HG02571 (cell line): ENCODE measurements at regions not wholly inside any gene's neighbourhood (a gene's known extent, or its start where the extent isn't known, plus 50 kb on each side); places are given as distances from the start of the nearest gene placed in this dataset.

Experiments used
- ATAC-seq: cut with Tn5 transposase; IDR thresholded peaks from one replicate; pipeline ENCODE4 v1.9.1; 2021; ENCODE audit warnings: mild to moderate bottlenecking, moderate library complexity; ENCODE audit not compliant: unreplicated experiment

DNA sequence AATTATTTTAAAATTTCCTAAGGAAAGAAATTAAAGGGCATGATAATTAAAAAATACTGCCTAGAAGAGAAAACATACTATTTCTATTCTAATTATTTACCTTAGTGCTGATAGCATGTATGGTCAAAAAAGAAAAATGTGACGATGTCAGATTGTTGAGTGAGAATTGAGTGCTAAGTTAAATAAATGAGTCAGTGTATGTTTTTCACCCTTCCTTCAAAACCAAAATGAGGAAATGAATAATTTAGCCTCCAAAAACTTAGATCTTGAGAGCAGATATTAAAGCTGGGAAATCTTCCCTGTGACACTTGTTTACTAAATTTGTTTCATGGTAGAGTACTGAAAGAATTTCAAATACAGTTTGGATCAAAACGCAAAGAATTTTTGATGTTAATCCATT is 58.6 kb upstream of the NYAP2 start:
- no peak for ATAC-seq

GRCh38 chr2:225337183-225337582 is 62.3 kb upstream of the NYAP2 start:
- ATAC-seq, result no peak

GRCh38 chr2:225334514-225334913 is 65.0 kb upstream of the NYAP2 start:
- no peak for ATAC-seq

DNA sequence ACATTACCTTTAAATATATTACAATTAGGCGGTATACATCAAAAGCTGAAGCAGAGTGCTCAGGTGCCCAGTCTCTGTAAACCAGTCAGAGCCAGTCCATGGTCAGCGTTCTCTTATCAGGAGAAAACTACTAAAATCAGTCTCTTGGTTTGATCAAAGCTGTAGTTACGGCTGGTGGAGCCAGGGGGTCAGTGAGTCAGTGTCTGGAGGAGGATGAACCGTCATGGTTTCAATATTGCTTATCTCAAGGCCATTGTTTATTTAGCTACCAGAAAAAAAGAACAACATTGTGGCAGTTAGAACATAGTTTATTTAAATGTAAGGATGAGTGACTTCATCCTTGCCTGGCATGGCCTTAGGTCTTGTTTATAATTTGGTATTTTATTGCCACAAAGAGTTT is 71.3 kb upstream of the NYAP2 start:
- no peak for ATAC-seq

- no peak for ATAC-seq
Observed at GRCh38 chr2:225326969-225327368, 72.5 kb upstream of the NYAP2 start.

GRCh38 chr2:225319872-225320271 is 79.6 kb upstream of the NYAP2 start:
- ATAC-seq, result no peak

DNA sequence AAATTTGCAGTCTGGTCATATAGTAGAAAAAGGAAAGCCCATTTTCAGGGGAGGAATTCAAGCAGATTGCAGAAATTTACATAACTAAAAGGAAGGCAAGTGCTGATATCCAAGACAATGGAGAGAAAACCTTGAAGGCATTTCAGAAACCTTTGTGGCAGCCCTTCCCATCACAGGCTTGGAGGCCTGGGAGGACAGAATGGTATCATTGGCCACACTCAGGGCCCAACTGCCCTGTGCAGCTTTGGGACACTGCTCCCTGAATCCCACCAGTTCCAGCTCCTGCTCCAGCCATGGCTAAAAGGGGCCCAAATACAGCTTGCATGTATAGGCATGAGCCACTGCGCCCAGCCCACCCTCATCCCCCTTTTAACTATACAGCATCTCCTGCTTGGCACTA is 81.1 kb upstream of the NYAP2 start:
- no peak for ATAC-seq

DNA sequence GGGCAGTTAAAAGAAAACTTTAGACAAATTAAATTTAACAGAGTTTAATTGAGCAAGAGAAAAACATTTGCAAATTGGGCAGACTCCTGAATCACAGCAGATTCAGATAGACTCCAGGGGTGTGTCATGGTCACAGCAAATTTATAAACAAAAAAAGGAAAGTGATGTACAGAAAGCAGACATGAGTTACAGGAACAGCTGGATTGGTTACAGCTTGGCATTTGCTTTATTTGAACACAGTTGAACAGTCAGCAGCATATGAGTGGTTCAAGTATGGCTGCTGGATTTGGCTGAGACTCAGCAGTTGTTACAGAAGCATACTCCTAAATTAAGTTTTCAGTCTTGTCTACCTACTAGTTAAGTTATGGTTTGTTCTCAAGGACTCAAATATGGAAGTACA is 82.3 kb upstream of the NYAP2 start:
- no peak for ATAC-seq

GRCh38 chr2:225310745-225311144 is 88.8 kb upstream of the NYAP2 start:
- ATAC-seq, result no peak

DNA sequence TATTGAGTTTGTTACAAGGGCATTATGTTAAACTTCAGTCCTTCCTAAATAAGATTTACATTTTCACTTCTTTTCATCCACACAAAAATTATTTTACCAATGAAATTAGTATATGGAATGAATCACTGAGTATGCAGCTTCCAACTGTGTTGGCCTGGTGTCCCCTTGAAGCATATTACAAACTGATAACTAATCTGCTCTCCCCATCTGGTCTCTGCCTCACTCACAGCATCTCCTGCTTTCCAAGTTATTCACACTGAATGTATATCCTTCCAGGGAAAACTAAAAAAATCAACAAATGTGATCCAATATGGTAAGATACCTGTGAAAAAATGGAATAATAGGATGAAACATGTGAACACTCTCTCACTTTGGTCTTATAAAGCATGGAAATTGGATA is 90.0 kb upstream of the NYAP2 start:
- no peak for ATAC-seq

DNA sequence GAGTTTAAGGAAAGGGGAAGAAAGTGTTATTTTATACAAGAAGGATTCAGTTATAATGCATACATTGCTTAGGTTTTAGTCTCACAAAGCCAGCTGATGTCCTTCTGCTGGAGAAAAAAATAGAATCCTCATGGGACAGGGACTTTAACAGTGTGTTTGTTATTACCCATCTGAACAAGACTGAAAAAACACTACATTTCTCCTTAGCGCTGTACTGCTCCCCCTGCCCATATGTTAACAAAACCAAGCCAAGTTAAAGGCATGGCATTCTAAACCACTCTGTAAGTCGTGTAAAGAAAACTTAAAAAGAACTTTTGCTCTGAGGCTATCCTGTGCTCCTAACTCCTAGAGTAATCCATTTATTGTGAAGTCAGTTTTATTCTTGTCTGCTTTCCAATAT is 102.6 kb upstream of the NYAP2 start:
- ATAC-seq, result no peak

DNA sequence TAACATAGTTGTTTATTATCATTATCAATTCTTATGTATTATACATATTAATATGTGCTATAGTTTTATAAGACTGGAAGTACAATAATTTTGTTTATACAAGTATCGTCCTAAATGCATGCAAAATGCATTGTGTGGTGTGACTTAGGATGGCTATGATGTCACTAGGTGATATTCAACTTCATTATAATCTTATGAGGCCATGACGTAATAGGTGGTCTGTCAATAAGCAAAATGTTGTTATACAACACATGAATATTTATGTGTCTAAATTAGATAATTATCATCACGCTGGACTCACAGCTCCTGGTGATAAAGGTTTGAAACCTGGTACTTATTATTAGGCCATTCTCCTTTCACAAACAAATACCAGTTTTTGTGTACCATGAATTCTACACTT is 104.4 kb upstream of the NYAP2 start:
- ATAC-seq, result no peak

DNA sequence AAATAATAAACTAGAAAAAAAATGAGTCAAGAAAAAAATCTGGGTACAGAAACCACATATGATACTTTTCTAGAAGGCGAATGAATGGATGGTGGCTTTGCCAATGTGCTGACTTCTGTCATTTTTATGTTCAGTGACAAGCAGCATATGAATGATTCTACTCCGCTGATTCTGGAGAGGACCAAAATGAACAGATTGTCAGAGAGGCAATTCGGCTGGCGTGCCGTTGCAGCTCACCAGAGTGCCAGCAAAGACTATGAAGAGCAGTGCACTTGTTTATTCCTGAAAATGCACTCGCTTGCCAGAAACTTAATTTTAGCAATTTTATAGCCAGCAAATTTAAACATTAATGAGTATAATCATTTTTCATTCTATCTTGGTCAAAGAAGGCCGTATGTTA is 105.9 kb upstream of the NYAP2 start:
- ATAC-seq, result no peak

- ATAC-seq, result no peak
Observed at GRCh38 chr2:225290757-225291400, 108.6 kb upstream of the NYAP2 start.

DNA sequence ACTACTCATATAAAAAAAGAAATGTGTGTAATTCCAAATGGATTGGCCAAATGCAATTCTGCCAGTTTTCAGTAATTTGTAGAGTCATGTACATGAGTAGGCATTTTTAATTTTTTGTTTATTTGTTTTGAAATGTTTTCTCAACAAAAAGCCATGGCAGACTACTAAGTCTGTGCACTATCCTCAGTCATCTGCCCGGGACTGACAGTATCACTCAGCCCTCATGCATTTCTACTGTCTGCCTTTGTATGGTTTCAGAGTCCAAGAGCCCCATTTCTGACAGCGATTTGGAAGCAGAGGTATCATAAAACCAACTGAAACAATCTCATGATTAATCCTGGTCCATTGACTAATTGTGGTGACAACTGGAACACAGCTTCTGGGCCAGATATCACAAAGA is 109.9 kb upstream of the NYAP2 start:
- ATAC-seq, result no peak

- ATAC-seq, result no peak
Observed at GRCh38 chr2:225288986-225289385, 110.5 kb upstream of the NYAP2 start.

- peak; percentile 78 for ATAC-seq
Observed at GRCh38 chr2:225282858-225283710, 116.4 kb upstream of the NYAP2 start.

DNA sequence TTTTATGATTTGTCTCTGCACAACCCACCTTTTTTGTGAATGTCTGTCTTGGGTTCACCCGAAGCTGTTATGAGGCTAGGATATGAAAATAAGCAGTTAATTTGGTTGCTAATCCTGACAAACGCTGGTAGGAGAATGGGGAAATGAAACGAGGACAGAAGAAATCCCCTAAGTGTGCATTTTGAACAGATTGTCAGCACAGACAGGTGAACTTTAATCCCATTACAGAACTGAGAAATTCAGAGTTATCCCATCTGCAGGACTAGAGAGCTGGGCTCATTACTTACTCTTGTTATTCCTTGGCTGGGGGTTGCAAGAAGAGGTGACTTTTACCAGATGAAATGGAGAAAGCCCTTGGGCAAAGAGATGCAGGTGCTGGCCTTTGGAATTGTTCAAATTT is 123.3 kb upstream of the NYAP2 start:
- peak; percentile 77 for ATAC-seq

DNA sequence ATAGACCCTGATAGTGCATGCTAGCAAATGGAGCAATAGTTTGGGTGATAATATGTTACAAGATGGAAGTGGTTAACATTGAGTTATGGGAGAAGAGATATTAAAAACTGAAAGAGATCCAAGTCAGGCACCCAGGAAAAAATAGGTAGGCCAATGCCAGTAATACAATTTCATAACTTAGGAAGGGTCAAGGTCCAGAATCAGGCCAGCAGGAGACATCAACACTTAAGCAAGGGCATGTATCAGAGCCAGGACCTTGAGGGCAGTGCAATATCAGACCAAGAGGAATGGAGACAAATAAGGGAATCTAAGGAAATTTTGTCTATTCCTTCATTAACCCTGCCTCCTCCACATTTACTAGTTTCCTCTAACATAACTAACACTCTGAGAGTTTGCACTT is 124.1 kb upstream of the NYAP2 start:
- ATAC-seq, result no peak

GRCh38 chr2:225274751-225275150 is 124.8 kb upstream of the NYAP2 start:
- ATAC-seq, result no peak

GRCh38 chr2:225272173-225272572 is 127.3 kb upstream of the NYAP2 start:
- no peak for ATAC-seq

- peak; percentile 100 for ATAC-seq
Observed at GRCh38 chr2:225270861-225271260, 128.6 kb upstream of the NYAP2 start.

- ATAC-seq, result no peak
Observed at GRCh38 chr2:225270053-225270452, 129.5 kb upstream of the NYAP2 start.
